RWPE2 (cell line): ENCODE measurements at regions not wholly inside any gene's neighbourhood (a gene's known extent, or its start where the extent isn't known, plus 50 kb on each side); places are given as distances from the start of the nearest gene placed in this dataset.
"Not testable (repeated sequence)": the region's sequence is repeated elsewhere in the genome, so short reads cannot be mapped to it uniquely, and the experiment has no call there.

Experiments
- ATAC-seq: fragments of 200-7000 bp; cut with Tn5 transposase; 3 replicates; pipeline ENCODE4 v1.9.1; 2021; ENCODE audit warnings: low read depth
- DNase-seq: peaks from one replicate; pipeline ENCODE4 v3.0.0-alpha.2; 2020; ENCODE audit warnings: low spot score
- H3K27ac ChIP-seq: fragments of 450-650 bp; 2 replicates; pipeline ENCODE4 v1.5.1; 2017; ENCODE audit warnings: mild to moderate bottlenecking; ENCODE audit not compliant: poor library complexity, severe bottlenecking
- H3K27me3 ChIP-seq: fragments of 250-450 bp; sonication (Bioruptor Pico); 2 replicates; pipeline ENCODE4 v1.5.1; 2021; ENCODE audit warnings: mild to moderate bottlenecking, moderate library complexity; ENCODE audit not compliant: insufficient read depth, poor library complexity, severe bottlenecking
- H3K36me3 ChIP-seq: fragments of 250-450 bp; sonication (Bioruptor Pico); 2 replicates; pipeline ENCODE4 v1.5.1; 2020; ENCODE audit warnings: low read depth, mild to moderate bottlenecking, moderate library complexity
- H3K4me1 ChIP-seq: fragments of 250-450 bp; sonication (Bioruptor Pico); 2 replicates; pipeline ENCODE4 v1.5.1; 2021; ENCODE audit warnings: mild to moderate bottlenecking, moderate library complexity; ENCODE audit not compliant: insufficient read depth, poor library complexity, severe bottlenecking
- H3K4me3 ChIP-seq: fragments of 250-450 bp; sonication (Bioruptor Pico); 2 replicates; pipeline ENCODE4 v1.5.1; 2021; ENCODE audit warnings: mild to moderate bottlenecking, moderate library complexity; ENCODE audit not compliant: severe bottlenecking
- H3K9me3 ChIP-seq: fragments of 250-450 bp; sonication (Bioruptor Pico); 2 replicates; pipeline ENCODE4 v1.5.1; 2021; ENCODE audit warnings: mild to moderate bottlenecking, moderate library complexity; ENCODE audit not compliant: severe bottlenecking
- CTCF ChIP-seq: fragments of 450-650 bp; IDR thresholded peaks from one replicate; pipeline ENCODE4 v1.5.1; 2017; ENCODE audit warnings: mild to moderate bottlenecking, moderate library complexity; ENCODE audit not compliant: poor library complexity, severe bottlenecking

- Histone ChIP-seq H3K27ac (no peak overlapping the region), H3K4me1 (no peaks in the 10 kb centered on the region), H3K4me3 (no peak overlapping the region), H3K36me3 (no peaks in the 10 kb centered on the region), H3K9me3 (peaks cover 7% of the 10 kb centered on the region), H3K27me3 (peaks cover 64% of the 10 kb centered on the region)
- no peak for TF ChIP-seq CTCF
- ATAC-seq, result no peak
- no peak for DNase-seq
Measured at GRCh38 chr4:3877236-3877635, 111.1 kb downstream of the ADRA2C start.

- DNase-seq, result no peak
- Histone ChIP-seq H3K4me3 (no peak overlapping the region), H3K36me3 (no peaks in the 10 kb centered on the region), H3K4me1 (no peaks in the 10 kb centered on the region), H3K27me3 (peaks cover 61% of the 10 kb centered on the region), H3K27ac (no peak overlapping the region), H3K9me3 (peaks cover 7% of the 10 kb centered on the region)
- ATAC-seq, result no peak
- no peak for TF ChIP-seq CTCF
Measured at GRCh38 chr4:3877868-3878267, 111.7 kb downstream of the ADRA2C start.

- DNase-seq (no peak), ATAC-seq (no peak)
- H3K27ac ChIP-seq, result no peak overlapping the region
- peaks cover 54% of the 10 kb centered on the region for H3K27me3 ChIP-seq
- no peak overlapping the region for H3K4me3 ChIP-seq
- TF ChIP-seq CTCF, result no peak
- peaks cover 7% of the 10 kb centered on the region for H3K9me3 ChIP-seq
- no peaks in the 10 kb centered on the region for H3K36me3 ChIP-seq
- no peaks in the 10 kb centered on the region for H3K4me1 ChIP-seq
Measured at GRCh38 chr4:3878678-3879077, 112.5 kb downstream of the ADRA2C start.

GRCh38 chr4:3879681-3880614 is 113.8 kb downstream of the ADRA2C start:
- Histone ChIP-seq H3K9me3 (peaks cover 7% of the 10 kb centered on the region), H3K4me3 (no peak overlapping the region), H3K4me1 (no peaks in the 10 kb centered on the region), H3K36me3 (no peaks in the 10 kb centered on the region), H3K27ac (no peak overlapping the region), H3K27me3 (peaks cover 43% of the 10 kb centered on the region)
- DNase-seq (peak; percentile 26), ATAC-seq (peak; percentile 19; the same call in 1 of the 3 replicates)
- no peak for TF ChIP-seq CTCF

- peak; percentile 85 for TF ChIP-seq CTCF
- DNase-seq, result no peak
- Histone ChIP-seq H3K9me3 (peaks cover 7% of the 10 kb centered on the region), H3K4me1 (no peaks in the 10 kb centered on the region), H3K27ac (no peak overlapping the region), H3K27me3 (peaks cover 41% of the 10 kb centered on the region), H3K4me3 (no peak overlapping the region), H3K36me3 (no peaks in the 10 kb centered on the region)
- peak; percentile 94 for ATAC-seq
Measured at GRCh38 chr4:3880615-3881120, 114.5 kb downstream of the ADRA2C start.

- ATAC-seq, DNase-seq, H3K4me3 ChIP-seq, H3K36me3 ChIP-seq, H3K27ac ChIP-seq, H3K4me1 ChIP-seq, H3K9me3 ChIP-seq: not testable (repeated sequence)
- H3K27me3 ChIP-seq, result peaks cover 33% of the 10 kb centered on the region
Measured at GRCh38 chr4:3882316-3882885, 116.2 kb downstream of the ADRA2C start.

- H3K4me1 ChIP-seq, H3K9me3 ChIP-seq, H3K36me3 ChIP-seq, DNase-seq, ATAC-seq, H3K4me3 ChIP-seq, H3K27ac ChIP-seq: not testable (repeated sequence)
- H3K27me3 ChIP-seq, result peaks cover 18% of the 10 kb centered on the region
Measured at GRCh38 chr4:3884261-3884660, 118.1 kb downstream of the ADRA2C start.
